IMR-90 (cell line): ENCODE measurements at regions not wholly inside any gene's neighbourhood (a gene's known extent, or its start where the extent isn't known, plus 50 kb on each side); places are given as distances from the start of the nearest gene placed in this dataset.

Source experiments
- ATAC-seq: fragments of 200-7000 bp; cut with Tn5 transposase; 2 replicates; pipeline ENCODE4 v1.9.1; 2020; ENCODE audit warnings: low read depth, mild to moderate bottlenecking, moderate library complexity
- BruUV-seq: library from RNA; stranded (reverse); fragments of 400-500 nt; replicated peaks from 2 replicates; lab custom pipeline; 2021; lab: Mats Ljungman, UMichigan
- CTCF ChIA-PET: fragments of 300-600 bp; formaldehyde crosslinking; extraction: SDS; loops from one replicate; lab custom pipeline; 2021; ENCODE audit warnings: antibody characterized with exemption; lab: Yijun Ruan, JAX
- POLR2A ChIA-PET: fragments of 300-600 bp; sonication (Branson Sonifier 250); formaldehyde crosslinking; loops from one replicate; lab custom pipeline; 2022; ENCODE audit warnings: antibody characterized with exemption; ENCODE audit not compliant: unreplicated experiment; lab: Charles Lee
- DNase-seq: peaks from one replicate; pipeline ENCODE4 v3.0.0; 2013
- H2AFZ ChIP-seq: replicated peaks from 2 replicates; pipeline ENCODE3; 2013; ENCODE audit warnings: low read length, mild to moderate bottlenecking; ENCODE audit not compliant: poor library complexity
- H2AK5ac ChIP-seq: 2 replicates; pipeline ENCODE4 v1.6.1; 2013; ENCODE audit warnings: low read depth, low read length, inconsistent platforms
- H2AK9ac ChIP-seq: replicated peaks from 2 replicates; pipeline ENCODE3; 2013; ENCODE audit warnings: mild to moderate bottlenecking, low read depth, low read length, moderate library complexity; ENCODE audit not compliant: poor library complexity
- H2BK120ac ChIP-seq: 2 replicates; pipeline ENCODE4 v1.6.1; 2013; ENCODE audit warnings: low read depth, low read length, inconsistent platforms
- H2BK15ac ChIP-seq: 3 replicates; pipeline ENCODE4 v1.6.1; 2013; ENCODE audit warnings: low read depth, low read length, inconsistent platforms
- H2BK20ac ChIP-seq: 2 replicates; pipeline ENCODE4 v1.6.1; 2013; ENCODE audit warnings: low read depth, mild to moderate bottlenecking, inconsistent platforms, low read length, moderate library complexity
- H2BK5ac ChIP-seq: 2 replicates; pipeline ENCODE4 v1.6.1; 2013; ENCODE audit warnings: mild to moderate bottlenecking, low read depth, low read length, inconsistent platforms; ENCODE audit not compliant: poor library complexity, severe bottlenecking
- H3K14ac ChIP-seq: replicated peaks from 2 replicates; pipeline ENCODE4 v1.6.1; 2013; ENCODE audit warnings: low read depth, low read length, inconsistent platforms
- H3K18ac ChIP-seq: 2 replicates; pipeline ENCODE4 v1.6.1; 2013; ENCODE audit warnings: low read depth, low read length, control low read depth
- H3K23ac ChIP-seq: 2 replicates; pipeline ENCODE4 v1.6.1; 2013; ENCODE audit warnings: low read depth, low read length, inconsistent platforms
- H3K27ac ChIP-seq: 2 replicates; pipeline ENCODE4 v1.5.1; 2013; ENCODE audit warnings: mild to moderate bottlenecking, control low read depth, low read length; ENCODE audit not compliant: insufficient read depth
- H3K27me3 ChIP-seq: 2 replicates; pipeline ENCODE4 v1.6.1; 2013; ENCODE audit warnings: low read length; ENCODE audit not compliant: control insufficient read depth, insufficient read depth
- H3K36me3 ChIP-seq: 2 replicates; pipeline ENCODE4 v1.6.1; 2013; ENCODE audit warnings: low read length, mixed read lengths; ENCODE audit not compliant: control insufficient read depth, insufficient read depth
- H3K4ac ChIP-seq: 2 replicates; pipeline ENCODE4 v1.6.1; 2013; ENCODE audit warnings: low read depth, low read length, inconsistent platforms
- H3K4me1 ChIP-seq: 2 replicates; pipeline ENCODE4 v1.6.1; 2013; ENCODE audit warnings: low read length, mixed read lengths; ENCODE audit not compliant: control insufficient read depth, insufficient read depth
- H3K4me2 ChIP-seq: 2 replicates; pipeline ENCODE4 v1.6.1; 2013; ENCODE audit warnings: low read depth, mild to moderate bottlenecking, control low read depth, low read length, moderate library complexity
- H3K4me3 ChIP-seq: 2 replicates; pipeline ENCODE4 v1.5.1; 2013; ENCODE audit warnings: low read depth, mild to moderate bottlenecking, control low read depth, low read length, moderate library complexity; ENCODE audit not compliant: insufficient read depth
- H3K56ac ChIP-seq: 2 replicates; pipeline ENCODE4 v1.6.1; 2013; ENCODE audit warnings: low read length, inconsistent platforms; ENCODE audit not compliant: insufficient read depth; ENCODE audit errors: extremely low read depth
- H3K79me1 ChIP-seq, 2 experiments: 2 replicates each; pipeline ENCODE4 v1.6.1; 2013; ENCODE audit warnings: low read length in 2 of 2, inconsistent platforms in 1 of 2, low read depth in 1 of 2
- H3K9ac ChIP-seq: 2 replicates; pipeline ENCODE4 v1.6.1; 2013; ENCODE audit warnings: low read depth, low read length, control low read depth
- H3K9me1 ChIP-seq: 2 replicates; pipeline ENCODE4 v1.6.1; 2013; ENCODE audit warnings: low read length, inconsistent platforms; ENCODE audit not compliant: insufficient read depth
- H3K9me3 ChIP-seq: 2 replicates; pipeline ENCODE4 v1.6.1; 2013; ENCODE audit warnings: low read length; ENCODE audit not compliant: control insufficient read depth, insufficient read depth
- H4K20me1 ChIP-seq: 2 replicates; pipeline ENCODE4 v1.6.1; 2013; ENCODE audit warnings: low read length, inconsistent platforms; ENCODE audit not compliant: insufficient read depth
- H4K5ac ChIP-seq: 2 replicates; pipeline ENCODE4 v1.6.1; 2013; ENCODE audit warnings: mild to moderate bottlenecking, low read depth, low read length, control low read depth
- H4K8ac ChIP-seq, 2 experiments: 2 replicates each; pipeline ENCODE4 v1.6.1; 2013; ENCODE audit warnings: low read depth in 2 of 2, low read length in 2 of 2, control low read depth in 1 of 2, inconsistent platforms in 1 of 2
- H4K91ac ChIP-seq: 2 replicates; pipeline ENCODE4 v1.6.1; 2013; ENCODE audit warnings: low read depth, low read length, inconsistent platforms; ENCODE audit not compliant: insufficient read depth
- CEBPB ChIP-seq: IDR thresholded peaks from 2 replicates; pipeline ENCODE4 v1.6.1; 2012; ENCODE audit warnings: low read depth, low read length, improper control_type of control experiment
- CHD1 ChIP-seq: IDR thresholded peaks from 2 replicates; pipeline ENCODE4 v1.6.1; 2012; ENCODE audit warnings: low read depth, low read length, improper control_type of control experiment
- ELK1 ChIP-seq: fragments of 150-350 bp; IDR thresholded peaks from 2 replicates; pipeline ENCODE4 v1.6.1; 2016; ENCODE audit warnings: low read depth, mild to moderate bottlenecking, low read length, moderate library complexity, borderline replicate concordance
- FOS ChIP-seq: fragments of 150-350 bp; IDR thresholded peaks from 2 replicates; pipeline ENCODE4 v1.6.1; 2016; ENCODE audit warnings: low read depth, low read length
- MAFK ChIP-seq: IDR thresholded peaks from 2 replicates; pipeline ENCODE4 v1.6.1; 2012; ENCODE audit warnings: low read depth, low read length, improper control_type of control experiment
- MXI1 ChIP-seq: IDR thresholded peaks from 2 replicates; pipeline ENCODE4 v1.6.1; 2012; ENCODE audit warnings: low read depth, mild to moderate bottlenecking, low read length, moderate library complexity, borderline replicate concordance
- RAD21 ChIP-seq: IDR thresholded peaks from 2 replicates; pipeline ENCODE4 v1.6.1; 2012; ENCODE audit warnings: low read length, improper control_type of control experiment
- WGBS, 2 experiments: methylation state at CpG; one replicate each; pipeline versions ENCODE4 v1.1.5 to v1.1.7; 2013; ENCODE audit warnings: missing lambda C conversion rate in 2 of 2; ENCODE audit not compliant: insufficient read length in 1 of 2; ENCODE audit errors: extremely low coverage in 2 of 2; 5-methylcytosine and 5-hydroxymethylcytosine counted together
- dilution Hi-C: fragments of 300-500 bp; cut with HindIII; formaldehyde crosslinking; loops from one replicate; pipeline ENCODE4 v1.14.3; 2018; ENCODE audit warnings: low sequenced_read_pairs; ENCODE audit not compliant: unreplicated experiment
- in situ Hi-C: fragments of 300-500 bp; cut with MboI; formaldehyde crosslinking; loops from 3 replicates; pipeline ENCODE4 v1.14.3; 2019; ENCODE audit warnings: low sequenced_read_pairs, inconsistent platforms, mixed read lengths
- intact Hi-C: fragments of 100-400 bp; cut with micrococcal nuclease; formaldehyde crosslinking; loops from 2 replicates; pipeline ENCODE4 v1.10.0; 2022

- Histone ChIP-seq H3K79me1 (no peaks in the 10 kb centered on the region), H4K5ac (no peak overlapping the region), H2BK15ac (no peak overlapping the region), H3K4me1 (no peaks in the 10 kb centered on the region), H3K9me1 (no peaks in the 10 kb centered on the region), H3K14ac (no peak overlapping the region), H4K8ac (no peak overlapping the region), H3K56ac (no peak overlapping the region), H3K36me3 (no peaks in the 10 kb centered on the region), H3K18ac (no peak overlapping the region), H2AK5ac (no peak overlapping the region), H3K27me3 (no peaks in the 10 kb centered on the region), H4K20me1 (no peaks in the 10 kb centered on the region), H3K9me3 (no peaks in the 10 kb centered on the region), H3K23ac (no peak overlapping the region), H3K9ac (no peak overlapping the region), H2AFZ (no peak overlapping the region), H2BK120ac (no peak overlapping the region), H3K4me2 (no peak overlapping the region), H4K91ac (no peak overlapping the region), H3K27ac (no peak overlapping the region), H3K4ac (no peak overlapping the region), H2AK9ac (no peak overlapping the region), H2BK20ac (no peak overlapping the region), H2BK5ac (no peak overlapping the region), H3K4me3 (no peak overlapping the region)
- dilution Hi-C loops (no loop called here), in situ Hi-C loops (no loop called here), intact Hi-C loops (no loop called here)
- no peak for DNase-seq
- no peak for ATAC-seq
- POLR2A ChIA-PET, result no interaction called here
- CTCF ChIA-PET, result no interaction called here
- WGBS, 2 experiments, result 0% methylated on average over 1 of the region's 5 CpGs; no CpG with 5 or more reads in 1 of the 2 experiments
- no TSS peak for BruUV-seq
- TF ChIP-seq ELK1 (no peak), RAD21 (no peak), MXI1 (no peak), CEBPB (no peak), FOS (no peak), MAFK (no peak), CHD1 (no peak)
Observed at GRCh38 chr21:14766241-14766640, 220.1 kb upstream of the SAMSN1 start.
